ENCODE measurements at regions not wholly inside any gene's neighbourhood (a gene's known extent, or its start where the extent isn't known, plus 50 kb on each side); places are given as distances from the start of the nearest gene placed in this dataset.

- CTCF ChIA-PET: no interaction called here
- Mint-ChIP-seq H3K36me3 (ENCODE audit: low read depth) (no peaks in the 10 kb centered on the region), H3K27me3 (no peaks in the 10 kb centered on the region), H3K4me3 (no peak overlapping the region), H3K9me3 (no peaks in the 10 kb centered on the region), H3K27ac (no peak overlapping the region), H3K4me1 (no peaks in the 10 kb centered on the region)
- TF ChIP-seq, protein P1, sequence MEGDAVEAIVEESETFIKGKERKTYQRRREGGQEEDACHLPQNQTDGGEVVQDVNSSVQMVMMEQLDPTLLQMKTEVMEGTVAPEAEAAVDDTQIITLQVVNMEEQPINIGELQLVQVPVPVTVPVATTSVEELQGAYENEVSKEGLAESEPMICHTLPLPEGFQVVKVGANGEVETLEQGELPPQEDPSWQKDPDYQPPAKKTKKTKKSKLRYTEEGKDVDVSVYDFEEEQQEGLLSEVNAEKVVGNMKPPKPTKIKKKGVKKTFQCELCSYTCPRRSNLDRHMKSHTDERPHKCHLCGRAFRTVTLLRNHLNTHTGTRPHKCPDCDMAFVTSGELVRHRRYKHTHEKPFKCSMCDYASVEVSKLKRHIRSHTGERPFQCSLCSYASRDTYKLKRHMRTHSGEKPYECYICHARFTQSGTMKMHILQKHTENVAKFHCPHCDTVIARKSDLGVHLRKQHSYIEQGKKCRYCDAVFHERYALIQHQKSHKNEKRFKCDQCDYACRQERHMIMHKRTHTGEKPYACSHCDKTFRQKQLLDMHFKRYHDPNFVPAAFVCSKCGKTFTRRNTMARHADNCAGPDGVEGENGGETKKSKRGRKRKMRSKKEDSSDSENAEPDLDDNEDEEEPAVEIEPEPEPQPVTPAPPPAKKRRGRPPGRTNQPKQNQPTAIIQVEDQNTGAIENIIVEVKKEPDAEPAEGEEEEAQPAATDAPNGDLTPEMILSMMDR (IDR thresholded peaks at IDR 0.05): no peak
- no peak for DNase-seq
- intact Hi-C loops (cut with micrococcal nuclease): no loop called here
- POLR2A ChIA-PET: no interaction called here
- no peak for ATAC-seq (ENCODE audit: low read depth)
Observed at GRCh38 chr3:117477214-117477755, 767.7 kb downstream of the TUSC7 start.

GRCh38 chr3:117479095-117479494 lies 769.5 kb downstream of the TUSC7 start:
- H3K4me3 Mint-ChIP-seq: no peak overlapping the region
- H3K36me3 Mint-ChIP-seq (ENCODE audit: low read depth): no peaks in the 10 kb centered on the region
- CTCF ChIA-PET: no interaction called here
- no peak for ATAC-seq (ENCODE audit: low read depth)
- POLR2A ChIA-PET: no interaction called here
- intact Hi-C loops (cut with micrococcal nuclease): no loop called here
- no peak for DNase-seq
- H3K27me3 Mint-ChIP-seq: no peaks in the 10 kb centered on the region
- H3K27ac Mint-ChIP-seq: no peak overlapping the region
- TF ChIP-seq, protein P1 (IDR thresholded peaks at IDR 0.05): no peak
- no peaks in the 10 kb centered on the region for H3K4me1 Mint-ChIP-seq
- H3K9me3 Mint-ChIP-seq: no peaks in the 10 kb centered on the region

DNA sequence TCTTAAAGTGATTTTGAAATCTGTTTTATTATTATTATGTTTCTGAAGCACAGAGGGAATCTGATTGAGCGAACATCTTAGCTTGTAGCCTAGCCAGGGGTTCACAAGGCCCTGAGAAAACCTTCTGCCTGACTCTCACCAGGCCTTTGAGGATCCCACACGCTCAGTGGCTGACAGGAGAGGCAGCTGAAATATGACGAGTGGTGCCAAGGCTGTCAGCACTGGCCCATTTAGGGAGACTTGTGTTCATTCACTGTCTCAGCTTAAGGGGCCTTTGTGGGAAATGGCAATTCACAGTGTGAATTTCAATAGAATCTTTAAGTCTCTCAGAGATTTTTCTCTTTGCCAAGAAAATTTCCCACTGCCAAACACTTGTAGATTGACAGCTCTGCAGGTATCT lies 770.9 kb downstream of the TUSC7 start:
- intact Hi-C loops (cut with micrococcal nuclease): no loop called here
- POLR2A ChIA-PET: no interaction called here
- no peak for ATAC-seq (ENCODE audit: low read depth)
- no peaks in the 10 kb centered on the region for H3K27me3 Mint-ChIP-seq
- CTCF ChIA-PET: no interaction called here
- no peaks in the 10 kb centered on the region for H3K9me3 Mint-ChIP-seq
- TF ChIP-seq, protein P1 (IDR thresholded peaks at IDR 0.05): no peak
- DNase-seq: no peak
- no peak overlapping the region for H3K27ac Mint-ChIP-seq
- H3K4me1 Mint-ChIP-seq: no peaks in the 10 kb centered on the region
- no peak overlapping the region for H3K4me3 Mint-ChIP-seq
- H3K36me3 Mint-ChIP-seq (ENCODE audit: low read depth): no peaks in the 10 kb centered on the region

GRCh38 chr3:117480972-117481371 lies 771.4 kb downstream of the TUSC7 start:
- no peak overlapping the region for H3K4me3 Mint-ChIP-seq
- H3K27me3 Mint-ChIP-seq: no peaks in the 10 kb centered on the region
- H3K9me3 Mint-ChIP-seq: no peaks in the 10 kb centered on the region
- no peaks in the 10 kb centered on the region for H3K36me3 Mint-ChIP-seq (ENCODE audit: low read depth)
- ChIA-PET CTCF (no interaction called here), POLR2A (no interaction called here)
- intact Hi-C loops (cut with micrococcal nuclease): no loop called here
- TF ChIP-seq, protein P1 (IDR thresholded peaks at IDR 0.05): no peak
- no peak overlapping the region for H3K27ac Mint-ChIP-seq
- no peaks in the 10 kb centered on the region for H3K4me1 Mint-ChIP-seq
- ATAC-seq (ENCODE audit: low read depth) (no peak), DNase-seq (no peak)

DNA sequence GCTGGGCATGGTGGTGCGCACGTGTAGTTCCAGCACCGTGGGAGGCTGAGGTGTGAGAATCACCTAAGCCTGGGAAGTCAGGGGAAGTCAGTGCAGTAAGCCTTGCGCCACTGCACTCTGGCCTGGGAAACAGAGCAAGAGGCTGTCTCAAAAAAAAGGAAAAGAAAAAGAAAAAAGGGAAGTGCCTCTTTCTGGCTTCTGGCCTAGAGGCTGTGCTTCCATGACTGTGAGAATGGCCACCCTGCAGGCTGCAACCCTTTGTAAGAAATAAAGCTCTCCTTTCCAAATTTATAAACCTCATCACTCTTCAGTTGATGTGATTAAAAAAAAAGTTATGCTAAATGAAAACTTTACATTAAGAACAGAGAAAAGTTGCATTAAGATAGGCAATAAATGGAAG lies 774.3 kb downstream of the TUSC7 start:
- H3K4me1 Mint-ChIP-seq: no peaks in the 10 kb centered on the region
- no peak overlapping the region for H3K4me3 Mint-ChIP-seq
- H3K27ac Mint-ChIP-seq: no peak overlapping the region
- no peaks in the 10 kb centered on the region for H3K36me3 Mint-ChIP-seq (ENCODE audit: low read depth)
- DNase-seq (no peak), ATAC-seq (ENCODE audit: low read depth) (no peak)
- H3K27me3 Mint-ChIP-seq: no peaks in the 10 kb centered on the region
- H3K9me3 Mint-ChIP-seq: no peaks in the 10 kb centered on the region
- CTCF ChIA-PET: no interaction called here
- intact Hi-C loops (cut with micrococcal nuclease): no loop called here
- POLR2A ChIA-PET: no interaction called here
- TF ChIP-seq, protein P1 (IDR thresholded peaks at IDR 0.05): no peak
